Common myeloid progenitor, CD34-positive (primary cell): ENCODE measurements at regions not wholly inside any gene's neighbourhood (a gene's known extent, or its start where the extent isn't known, plus 50 kb on each side); places are given as distances from the start of the nearest gene placed in this dataset.
"Not testable (repeated sequence)": the region's sequence is repeated elsewhere in the genome, so short reads cannot be mapped to it uniquely, and the experiment has no call there.

Experiments used
- CTCF ChIA-PET: fragments of 350-600 bp; sonication (Branson Sonifier 250); formaldehyde crosslinking; loops from one replicate; lab custom pipeline; 2021; ENCODE audit warnings: antibody characterized with exemption; lab: Charles Lee
- POLR2A ChIA-PET: fragments of 350-600 bp; sonication (Branson Sonifier 250); formaldehyde crosslinking; loops from one replicate; lab custom pipeline; 2021; ENCODE audit warnings: antibody characterized with exemption; lab: Charles Lee
- DNase-seq, 3 donors: peaks; one replicate each; pipeline versions ENCODE4 v3.0.0 to v3.0.0-alpha.2; 2013
- H3K27ac ChIP-seq, 2 experiments: 1 replicate in 1 of 2; 2 replicates in 1 of 2; pipeline ENCODE4 v1.7.0; 2013; ENCODE audit warnings: inconsistent platforms in 2 of 2, low read length in 2 of 2, mild to moderate bottlenecking in 2 of 2, low read depth in 1 of 2, moderate library complexity in 1 of 2; ENCODE audit not compliant: severe bottlenecking in 2 of 2, insufficient read depth in 1 of 2, poor library complexity in 1 of 2
- H3K27me3 ChIP-seq, 5 experiments: replicated peaks in 2 of 5; 1 replicate in 3 of 5; 2 replicates in 2 of 5; pipeline versions ENCODE4 v1.6.1 to v1.7.0; 2013; ENCODE audit warnings: low read length in 4 of 5, mild to moderate bottlenecking in 2 of 5, moderate library complexity in 2 of 5, inconsistent platforms in 1 of 5; ENCODE audit not compliant: insufficient read depth in 5 of 5, control insufficient read depth in 4 of 5
- H3K36me3 ChIP-seq, 4 experiments: 1 replicate in 2 of 4; 2 replicates in 2 of 4; pipeline versions ENCODE4 v1.6.1 to v1.7.0; 2013; ENCODE audit warnings: low read length in 3 of 4, control low read depth in 1 of 4, mild to moderate bottlenecking in 1 of 4; ENCODE audit not compliant: control insufficient read depth in 4 of 4, insufficient read depth in 4 of 4
- H3K4me1 ChIP-seq, 4 experiments: 1 replicate in 3 of 4; 2 replicates in 1 of 4; pipeline versions ENCODE4 v1.6.1 to v1.7.1; 2013; ENCODE audit warnings: low read length in 3 of 4, mild to moderate bottlenecking in 3 of 4, control low read depth in 1 of 4, inconsistent platforms in 1 of 4, moderate library complexity in 1 of 4; ENCODE audit not compliant: control insufficient read depth in 4 of 4, insufficient read depth in 4 of 4; ENCODE audit errors: control extremely low read depth in 1 of 4
- H3K4me3 ChIP-seq, 7 experiments: 1 replicate in 4 of 7; 2 replicates in 3 of 7; pipeline versions ENCODE4 v1.5.1 to v1.7.0; 2013; ENCODE audit warnings: mild to moderate bottlenecking in 7 of 7, low read length in 6 of 7, moderate library complexity in 6 of 7, inconsistent platforms in 2 of 7, low read depth in 2 of 7, control low read depth in 1 of 7; ENCODE audit not compliant: insufficient read depth in 4 of 7, control insufficient read depth in 1 of 7; ENCODE audit errors: extremely low read depth in 1 of 7
- H3K9me3 ChIP-seq, 5 experiments: 1 replicate in 4 of 5; 2 replicates in 1 of 5; pipeline versions ENCODE4 v1.6.1 to v1.7.1; 2013; ENCODE audit warnings: low read length in 4 of 5, mild to moderate bottlenecking in 2 of 5, inconsistent platforms in 1 of 5, low read depth in 1 of 5, moderate library complexity in 1 of 5; ENCODE audit not compliant: control insufficient read depth in 4 of 5, insufficient read depth in 2 of 5; ENCODE audit errors: control extremely low read depth in 1 of 5
- WGBS: methylation state at CpG from one replicate; pipeline ENCODE4 v1.1.5; 2013; ENCODE audit not compliant: insufficient coverage; 5-methylcytosine and 5-hydroxymethylcytosine counted together

DNA sequence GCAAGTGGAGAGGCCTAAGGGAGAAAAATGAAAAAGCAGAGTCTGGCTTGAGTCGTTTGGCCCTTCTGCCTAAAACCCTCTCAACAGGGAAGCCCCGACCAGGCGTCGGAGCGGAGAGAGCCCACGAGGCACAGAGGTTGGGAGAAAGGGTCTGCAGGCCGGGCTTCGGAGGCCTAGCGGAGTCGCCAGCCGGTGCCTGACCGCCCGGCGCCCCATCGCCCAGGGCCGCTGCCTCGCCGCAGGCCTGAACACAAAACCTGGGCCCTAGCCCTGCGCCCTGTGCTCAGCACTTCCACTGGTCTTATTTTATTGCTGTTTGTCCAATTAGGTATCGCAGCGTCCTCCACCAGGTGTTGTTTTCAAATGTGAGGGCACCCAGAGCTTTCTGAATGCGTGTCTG, 970.0 kb upstream of the DEFB115 start:
- DNase-seq, H3K27ac ChIP-seq, H3K9me3 ChIP-seq, H3K36me3 ChIP-seq, POLR2A ChIA-PET, CTCF ChIA-PET, H3K27me3 ChIP-seq: not testable (repeated sequence)
- peaks cover 0 to 12% (median under 1%) of the 10 kb centered on the region in 4 experiments for H3K4me1 ChIP-seq
- H3K4me3 ChIP-seq, result peak overlapping the region in 1 of 7 experiments; percentile 13
- WGBS, result 92% methylated on average over 12 of the region's 22 CpGs

DNA sequence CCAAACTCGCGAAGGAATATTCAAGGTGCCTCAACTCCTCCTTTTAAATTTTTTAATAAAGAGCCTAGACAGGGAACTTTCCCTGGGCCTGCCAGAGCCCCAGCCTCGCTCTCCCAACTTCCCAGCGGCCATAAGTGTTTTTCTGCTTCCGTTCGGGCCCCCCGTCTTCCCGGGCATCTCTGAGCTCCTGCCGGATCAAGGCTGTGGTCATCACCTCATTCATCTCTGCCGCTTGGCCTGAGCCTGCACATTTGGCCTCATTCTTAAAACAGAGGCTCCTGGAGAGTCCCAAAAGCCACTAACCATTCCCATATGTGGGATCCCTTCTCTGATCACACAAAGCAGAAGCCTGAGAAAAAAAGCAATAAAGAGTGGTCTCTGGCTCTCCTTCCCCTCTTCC, 969.1 kb upstream of the DEFB115 start:
- Histone ChIP-seq H3K36me3 (no peaks in the 10 kb centered on the region), H3K4me3 (peak overlapping the region in 1 of 7 experiments; percentile 23), H3K9me3 (peaks cover 0 to 2% (median 0%) of the 10 kb centered on the region in 5 experiments), H3K27me3 (no peaks in the 10 kb centered on the region), H3K4me1 (peaks cover 0 to 10% (median under 1%) of the 10 kb centered on the region in 4 experiments), H3K27ac (no peak overlapping the region)
- no peak for DNase-seq
- ChIA-PET CTCF (no interaction called here), POLR2A (no interaction called here)
- WGBS, result 89% methylated on average over 10 of the region's 10 CpGs

DNA sequence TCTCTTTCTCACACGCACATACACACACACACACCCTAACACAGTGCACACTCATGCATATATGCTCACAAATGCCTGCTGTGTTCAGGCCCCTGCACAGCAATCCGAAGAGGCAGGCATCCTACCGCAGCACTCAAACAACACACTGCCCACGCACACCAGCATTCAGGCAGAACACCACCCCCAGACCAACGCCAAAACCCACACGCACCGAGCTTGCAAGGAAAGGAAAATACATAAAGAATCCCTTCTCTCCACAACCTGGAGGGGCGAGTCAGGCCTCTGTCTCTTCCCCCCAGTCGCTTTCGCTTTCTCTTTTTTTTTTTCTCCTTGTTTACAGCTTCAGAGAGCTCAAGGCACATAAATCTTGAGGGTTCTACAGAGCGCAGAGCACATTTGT, 968.4 kb upstream of the DEFB115 start:
- POLR2A ChIA-PET, result not testable (repeated sequence)

GRCh38 chr20:30289711-30290141, 967.7 kb upstream of the DEFB115 start:
- 79% methylated on average over 13 of the region's 27 CpGs for WGBS
- Histone ChIP-seq H3K27ac (peak overlapping the region in 1 of 2 experiments; percentile 54), H3K4me3 (peak overlapping the region in 5 of 7 experiments; percentile 31 to 73 (median 62))
- H3K36me3 ChIP-seq, CTCF ChIA-PET, H3K4me1 ChIP-seq, H3K9me3 ChIP-seq, H3K27me3 ChIP-seq, POLR2A ChIA-PET: not testable (repeated sequence)
- DNase-seq, result peak in 2 of 3 donors; percentile 23 to 48

More for the DNA sequence above, 968.4 kb upstream of the DEFB115 start:
- 64% methylated on average over 4 of the region's 11 CpGs for WGBS
- peak overlapping the region in 1 of 2 experiments; percentile 54 for H3K27ac ChIP-seq
- H3K27me3 ChIP-seq, H3K36me3 ChIP-seq, H3K9me3 ChIP-seq, CTCF ChIA-PET, H3K4me1 ChIP-seq: not testable (repeated sequence)
- peak; percentile 27 to 65 (median 57) for DNase-seq
- H3K4me3 ChIP-seq, result peak overlapping the region in 5 of 7 experiments; percentile 23 to 73 (median 62)

GRCh38 chr20:30290361-30291063, 967.0 kb upstream of the DEFB115 start:
- POLR2A ChIA-PET, H3K27me3 ChIP-seq, H3K4me1 ChIP-seq, H3K36me3 ChIP-seq, H3K9me3 ChIP-seq, CTCF ChIA-PET: not testable (repeated sequence)
- WGBS, result 68% methylated on average over 11 of the region's 27 CpGs
- peak overlapping the region in 4 of 7 experiments; percentile 19 to 73 (median 65) for H3K4me3 ChIP-seq
- H3K27ac ChIP-seq, result peak overlapping the region in 1 of 2 experiments; percentile 54
- DNase-seq, result peak; percentile 1 to 80 (median 69)

GRCh38 chr20:30291064-30291379, 966.4 kb upstream of the DEFB115 start:
- H3K9me3 ChIP-seq, CTCF ChIA-PET, H3K36me3 ChIP-seq, H3K27me3 ChIP-seq, H3K4me3 ChIP-seq, H3K4me1 ChIP-seq, DNase-seq, H3K27ac ChIP-seq, POLR2A ChIA-PET: not testable (repeated sequence)
- no CpG with 5 or more reads among the region's 4 CpGs for WGBS

GRCh38 chr20:30291686-30292085, 965.8 kb upstream of the DEFB115 start:
- POLR2A ChIA-PET, result not testable (repeated sequence)

More at GRCh38 chr20:30291686-30292085, 965.8 kb upstream of the DEFB115 start:
- H3K9me3 ChIP-seq, H3K27ac ChIP-seq, H3K27me3 ChIP-seq, H3K4me1 ChIP-seq, H3K4me3 ChIP-seq, DNase-seq, H3K36me3 ChIP-seq, CTCF ChIA-PET: not testable (repeated sequence)
- 96% methylated on average over 17 of the region's 32 CpGs for WGBS
